Calu3 (cell line): ENCODE measurements at regions not wholly inside any gene's neighbourhood (a gene's known extent, or its start where the extent isn't known, plus 50 kb on each side); places are given as distances from the start of the nearest gene placed in this dataset.

Experiments
- BruUV-seq: library from RNA; stranded (reverse); fragments of 400-500 nt; replicated peaks from 2 replicates; lab custom pipeline; 2021; lab: Mats Ljungman, UMichigan
- CTCF ChIA-PET: fragments of 300-600 bp; sonication (Branson Sonifier 250); formaldehyde crosslinking; loops from one replicate; lab custom pipeline; 2022; ENCODE audit warnings: antibody characterized with exemption; lab: Charles Lee
- DNase-seq: peaks from one replicate; pipeline ENCODE4 v3.0.0; 2022
- H3K27ac Mint-ChIP-seq: one replicate; pipeline ENCODE4 v1.8.0; 2022; ENCODE audit warnings: mixed read lengths; ENCODE audit not compliant: unreplicated experiment
- H3K27me3 Mint-ChIP-seq: one replicate; pipeline ENCODE4 v1.8.0; 2022; ENCODE audit warnings: mixed read lengths; ENCODE audit not compliant: unreplicated experiment
- H3K36me3 Mint-ChIP-seq: one replicate; pipeline ENCODE4 v1.8.0; 2022; ENCODE audit warnings: mild to moderate bottlenecking, moderate library complexity, mixed read lengths; ENCODE audit not compliant: insufficient read depth, unreplicated experiment
- H3K4me1 Mint-ChIP-seq: one replicate; pipeline ENCODE4 v1.8.0; 2022; ENCODE audit warnings: mild to moderate bottlenecking, low read depth, mixed read lengths; ENCODE audit not compliant: unreplicated experiment
- H3K4me3 Mint-ChIP-seq: one replicate; pipeline ENCODE4 v1.8.0; 2022; ENCODE audit warnings: mild to moderate bottlenecking, low read depth, moderate library complexity, mixed read lengths; ENCODE audit not compliant: unreplicated experiment
- H3K9me3 Mint-ChIP-seq: one replicate; pipeline ENCODE4 v1.8.0; 2022; ENCODE audit warnings: low read depth, mixed read lengths; ENCODE audit not compliant: unreplicated experiment
- intact Hi-C: fragments of 100-400 bp; cut with micrococcal nuclease; formaldehyde crosslinking; loops from one replicate; pipeline ENCODE4 v1.10.0; 2022; ENCODE audit not compliant: unreplicated experiment
- TF ChIP-seq, protein P1 (sequence below): fragments of 200-600 bp; IDR thresholded peaks from one replicate; pipeline ENCODE4 v1.8.0; 2022; ENCODE audit warnings: antibody characterized with exemption; ENCODE audit not compliant: unreplicated experiment

DNA sequence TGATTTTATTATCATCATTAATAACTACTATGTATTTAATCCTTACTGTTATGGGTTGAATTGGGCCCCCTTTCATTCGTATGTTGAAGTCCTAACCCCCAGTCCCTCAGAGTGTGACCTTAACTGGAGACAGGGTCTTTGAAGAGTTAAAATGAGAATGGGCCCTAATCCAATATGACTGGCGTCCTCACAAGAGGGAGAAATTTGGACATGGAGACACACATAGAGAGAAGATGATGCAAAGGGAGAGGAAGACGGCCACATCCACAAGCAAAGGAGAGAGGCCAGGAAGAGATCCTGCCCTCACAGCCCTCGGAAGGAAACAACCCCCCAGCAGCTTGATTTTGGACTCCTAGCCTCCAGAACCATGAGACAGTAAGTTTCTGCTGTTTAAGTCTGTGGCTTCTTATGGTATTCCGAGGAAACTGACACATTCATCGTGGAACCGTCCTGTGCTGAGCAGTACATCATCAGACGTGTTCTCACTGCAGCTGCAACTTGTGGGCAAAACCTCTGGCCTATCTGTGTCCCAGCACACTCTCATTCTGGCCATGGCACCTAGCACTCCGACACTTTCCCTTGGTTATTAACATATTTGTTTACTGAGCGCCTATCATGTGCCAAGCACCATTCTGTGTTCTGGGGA, 127.6 kb downstream of the SLC38A6 start:
- CTCF ChIA-PET, result no interaction called here
- intact Hi-C loops, result loop anchor here (10.0 kb wide), 1 partner anchor 484 kb away; no protein-coding TSS in a partner anchor
- no peaks in the 10 kb centered on the region for H3K27me3 Mint-ChIP-seq
- no peak overlapping the region for H3K27ac Mint-ChIP-seq
- peaks cover 6% of the 10 kb centered on the region for H3K9me3 Mint-ChIP-seq
- TF ChIP-seq, protein P1, sequence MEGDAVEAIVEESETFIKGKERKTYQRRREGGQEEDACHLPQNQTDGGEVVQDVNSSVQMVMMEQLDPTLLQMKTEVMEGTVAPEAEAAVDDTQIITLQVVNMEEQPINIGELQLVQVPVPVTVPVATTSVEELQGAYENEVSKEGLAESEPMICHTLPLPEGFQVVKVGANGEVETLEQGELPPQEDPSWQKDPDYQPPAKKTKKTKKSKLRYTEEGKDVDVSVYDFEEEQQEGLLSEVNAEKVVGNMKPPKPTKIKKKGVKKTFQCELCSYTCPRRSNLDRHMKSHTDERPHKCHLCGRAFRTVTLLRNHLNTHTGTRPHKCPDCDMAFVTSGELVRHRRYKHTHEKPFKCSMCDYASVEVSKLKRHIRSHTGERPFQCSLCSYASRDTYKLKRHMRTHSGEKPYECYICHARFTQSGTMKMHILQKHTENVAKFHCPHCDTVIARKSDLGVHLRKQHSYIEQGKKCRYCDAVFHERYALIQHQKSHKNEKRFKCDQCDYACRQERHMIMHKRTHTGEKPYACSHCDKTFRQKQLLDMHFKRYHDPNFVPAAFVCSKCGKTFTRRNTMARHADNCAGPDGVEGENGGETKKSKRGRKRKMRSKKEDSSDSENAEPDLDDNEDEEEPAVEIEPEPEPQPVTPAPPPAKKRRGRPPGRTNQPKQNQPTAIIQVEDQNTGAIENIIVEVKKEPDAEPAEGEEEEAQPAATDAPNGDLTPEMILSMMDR, result no peak
- no TSS peak for BruUV-seq
- peaks cover 41% of the 10 kb centered on the region for H3K36me3 Mint-ChIP-seq
- peaks cover 14% of the 10 kb centered on the region for H3K4me1 Mint-ChIP-seq
- DNase-seq, result no peak
- no peak overlapping the region for H3K4me3 Mint-ChIP-seq

DNA sequence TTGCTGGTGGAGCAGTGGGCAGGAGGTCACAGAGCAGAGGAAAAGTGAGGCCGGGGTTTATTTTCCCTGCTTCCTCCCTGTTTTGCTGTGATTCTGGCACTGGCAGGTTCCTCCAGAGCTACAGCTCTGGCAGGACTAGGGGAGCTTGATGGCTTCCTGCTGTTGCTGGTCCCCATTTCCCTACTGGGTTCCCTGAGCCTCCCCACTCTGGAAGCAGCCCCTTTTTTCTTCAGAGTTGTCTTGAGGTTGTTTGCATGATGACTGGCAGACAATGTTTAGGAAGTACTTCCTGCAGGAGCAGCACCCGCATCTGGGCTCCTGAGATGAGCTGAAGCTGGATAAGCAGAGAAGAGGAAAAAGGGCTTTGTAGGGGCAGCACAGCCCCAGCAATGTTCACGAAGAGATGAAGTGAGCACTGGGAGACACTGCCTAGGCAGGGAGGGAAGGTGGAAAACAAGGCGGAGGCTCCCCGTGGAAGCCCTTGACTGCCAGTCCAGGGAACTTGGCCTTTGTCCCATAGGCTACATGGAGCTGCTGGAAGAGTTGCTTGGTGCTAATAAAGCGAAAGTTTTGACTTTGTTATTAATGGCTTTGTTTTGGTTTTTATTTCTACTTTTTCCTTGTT, 126.9 kb downstream of the SLC38A6 start:
- intact Hi-C loops, result loop anchor here (10.0 kb wide), 1 partner anchor 483 kb away; no protein-coding TSS in a partner anchor
- Mint-ChIP-seq H3K36me3 (peaks cover 44% of the 10 kb centered on the region), H3K27me3 (no peaks in the 10 kb centered on the region), H3K27ac (no peak overlapping the region), H3K9me3 (peaks cover 6% of the 10 kb centered on the region), H3K4me3 (no peak overlapping the region), H3K4me1 (peaks cover 20% of the 10 kb centered on the region)
- CTCF ChIA-PET, result no interaction called here
- TF ChIP-seq, protein P1, result no peak
- no TSS peak for BruUV-seq
- no peak for DNase-seq

DNA sequence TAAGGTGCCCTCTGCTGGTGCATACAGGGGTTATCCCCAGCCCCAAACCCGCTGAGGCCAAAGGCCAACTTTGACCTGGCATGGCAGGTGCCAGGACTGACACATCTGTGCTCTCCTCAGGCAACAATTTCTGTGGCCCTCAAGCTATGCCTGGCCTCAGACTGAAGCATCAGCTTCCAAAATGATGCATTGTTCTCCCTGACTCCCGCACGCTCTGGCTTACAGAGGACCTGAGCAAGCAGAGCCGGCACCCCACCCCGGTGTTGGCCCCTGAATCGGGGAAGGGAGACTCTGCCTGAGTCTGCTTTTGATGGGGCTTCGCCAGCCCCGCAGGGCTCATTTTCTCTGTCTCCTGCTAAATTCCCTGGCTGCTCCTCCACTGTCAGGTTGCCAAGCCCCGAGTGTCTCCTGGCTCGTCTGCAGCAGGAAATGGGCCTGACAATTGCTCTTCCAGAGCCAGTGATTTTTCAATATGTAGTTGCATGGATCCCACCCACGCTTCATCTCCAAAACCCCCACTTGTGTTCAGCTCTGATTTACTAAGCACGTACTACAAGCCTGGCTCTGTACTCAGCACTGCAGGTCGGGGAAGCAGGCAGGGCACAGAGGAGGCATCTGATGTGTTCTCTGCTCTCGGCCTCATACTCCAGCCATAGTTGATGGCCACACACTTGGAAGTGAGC, 126.1 kb downstream of the SLC38A6 start:
- intact Hi-C loops, result loop anchor here (10.0 kb wide), 1 partner anchor 482 kb away; no protein-coding TSS in a partner anchor
- CTCF ChIA-PET, result no interaction called here

DNA sequence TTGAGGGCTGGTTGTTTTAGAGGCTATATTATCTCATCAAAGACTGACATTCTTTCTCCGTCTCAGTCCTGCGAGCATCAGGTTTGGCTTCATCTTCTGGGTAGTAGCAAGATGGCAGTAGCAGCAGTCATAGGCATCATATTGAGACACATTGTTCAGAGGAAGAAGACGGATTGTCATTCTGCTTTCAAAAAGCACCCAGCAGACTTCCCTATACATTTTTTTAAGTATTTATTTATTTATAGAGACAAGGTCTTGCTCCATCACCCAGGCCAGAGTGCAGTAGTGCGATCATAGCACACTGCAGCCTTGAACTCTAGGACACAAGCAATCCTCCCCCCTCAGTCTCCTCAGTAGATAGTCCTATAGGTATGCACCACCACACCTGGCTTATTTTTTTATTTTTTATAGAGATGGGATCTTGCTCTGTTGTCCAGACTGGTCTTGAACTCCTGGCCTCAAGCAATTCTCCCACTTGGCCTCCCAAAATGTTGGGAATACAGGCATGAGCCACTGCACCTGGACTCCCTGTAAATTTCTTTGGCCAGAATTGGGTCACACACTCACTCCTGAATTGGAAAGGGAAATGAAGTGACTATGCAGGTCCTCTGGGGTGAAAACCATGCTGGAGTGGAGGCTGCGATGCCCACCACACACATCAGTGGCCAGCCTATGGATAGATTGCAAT, 125.4 kb downstream of the SLC38A6 start:
- intact Hi-C loops, result loop anchor here (10.0 kb wide), 1 partner anchor 482 kb away; no protein-coding TSS in a partner anchor
- H3K4me3 Mint-ChIP-seq, result no peak overlapping the region
- peaks cover 6% of the 10 kb centered on the region for H3K9me3 Mint-ChIP-seq
- TF ChIP-seq, protein P1, result no peak
- H3K27me3 Mint-ChIP-seq, result no peaks in the 10 kb centered on the region
- no peak for DNase-seq
- CTCF ChIA-PET, result no interaction called here
- BruUV-seq, result no TSS peak
- H3K27ac Mint-ChIP-seq, result no peak overlapping the region
- peaks cover 36% of the 10 kb centered on the region for H3K36me3 Mint-ChIP-seq
- peaks cover 31% of the 10 kb centered on the region for H3K4me1 Mint-ChIP-seq

More for the DNA sequence above, 126.1 kb downstream of the SLC38A6 start:
- H3K9me3 Mint-ChIP-seq, result peaks cover 6% of the 10 kb centered on the region
- H3K36me3 Mint-ChIP-seq, result peaks cover 41% of the 10 kb centered on the region
- DNase-seq, result no peak
- TF ChIP-seq, protein P1, result no peak
- no peak overlapping the region for H3K4me3 Mint-ChIP-seq
- peaks cover 29% of the 10 kb centered on the region for H3K4me1 Mint-ChIP-seq
- H3K27me3 Mint-ChIP-seq, result no peaks in the 10 kb centered on the region
- BruUV-seq, result no TSS peak
- no peak overlapping the region for H3K27ac Mint-ChIP-seq
